ENCODE measurements at regions not wholly inside any gene's neighbourhood (a gene's known extent, or its start where the extent isn't known, plus 50 kb on each side); places are given as distances from the start of the nearest gene placed in this dataset.
"Not testable (repeated sequence)": the region's sequence is repeated elsewhere in the genome, so short reads cannot be mapped to it uniquely, and the experiment has no call there.

DNA sequence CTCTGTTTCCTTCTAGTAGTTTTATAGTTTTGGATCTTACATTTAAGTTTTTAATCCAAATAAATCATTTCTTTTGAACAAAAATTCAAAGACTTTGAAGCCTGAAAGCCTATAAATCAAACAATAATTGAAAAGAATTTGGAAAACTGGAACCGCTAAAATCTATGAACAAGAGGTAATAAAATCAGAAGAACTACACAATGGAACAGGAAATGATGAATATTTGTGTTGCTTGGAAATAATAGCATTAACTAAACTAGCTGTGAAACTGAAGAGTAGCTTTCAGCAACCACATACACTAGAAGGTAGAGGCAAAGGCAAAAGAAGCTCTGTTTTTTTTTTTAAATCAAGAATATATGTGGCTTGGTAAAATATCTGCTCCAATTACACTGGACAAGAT is 147.9 kb upstream of the ABI3BP start:
- DNase-seq (ENCODE audit: low read depth in 1 of 2, low spot score in 1 of 2): no peak

DNA sequence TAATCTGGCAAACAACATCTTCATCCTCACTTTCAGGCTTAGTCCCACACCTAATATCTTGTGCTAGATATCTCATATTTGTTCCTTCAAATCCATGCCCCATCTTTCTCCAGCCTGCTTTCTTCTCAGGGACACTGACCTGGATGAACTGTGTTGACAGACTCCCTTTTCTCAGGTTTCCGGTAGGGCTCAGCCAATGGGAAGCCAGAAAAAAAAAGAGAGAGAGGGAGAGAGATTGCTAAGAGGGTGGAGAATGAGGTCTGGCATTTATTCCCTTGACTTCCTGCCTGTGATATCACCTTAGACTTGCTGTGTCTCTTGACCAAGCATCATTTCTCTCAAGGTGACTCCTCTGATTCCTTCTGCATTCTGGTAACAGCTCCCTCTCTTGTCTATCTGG is 145.6 kb upstream of the ABI3BP start:
- DNase-seq (ENCODE audit: low read depth in 1 of 2, low spot score in 1 of 2): no peak

GRCh38 chr3:101134331-101134730 is 141.1 kb upstream of the ABI3BP start:
- no peak for DNase-seq (ENCODE audit: low read depth in 1 of 2, low spot score in 1 of 2)

GRCh38 chr3:101133652-101134051 is 140.4 kb upstream of the ABI3BP start:
- DNase-seq (ENCODE audit: low read depth in 1 of 2, low spot score in 1 of 2): no peak

- not testable (repeated sequence) for DNase-seq (ENCODE audit: low read depth in 1 of 2, low spot score in 1 of 2)
These were observed 140.0 kb upstream of the ABI3BP start for GRCh38 chr3:101133197-101133596.

DNA sequence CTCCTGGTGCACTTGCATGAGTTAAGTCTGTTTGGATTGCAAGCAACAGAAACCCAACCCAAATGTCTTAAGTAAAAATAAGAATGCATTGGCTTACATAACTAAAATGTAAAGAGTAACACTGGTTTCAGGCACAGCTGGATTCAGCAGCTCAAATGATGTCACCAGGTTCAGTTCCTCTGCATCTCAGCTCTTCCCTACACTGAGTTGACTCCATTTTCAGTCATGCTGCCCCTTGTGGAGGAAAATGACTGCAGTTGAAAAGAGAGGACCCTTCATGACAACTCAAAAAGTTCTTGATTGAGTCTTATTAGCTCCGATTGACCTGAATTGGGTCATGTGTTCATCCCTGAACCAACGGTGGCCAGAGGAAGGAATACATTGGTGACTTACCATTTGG is 138.5 kb upstream of the ABI3BP start:
- DNase-seq (ENCODE audit: low read depth in 1 of 2, low spot score in 1 of 2): no peak

- no peak for DNase-seq (ENCODE audit: low read depth in 1 of 2, low spot score in 1 of 2)
These were observed 135.6 kb upstream of the ABI3BP start for GRCh38 chr3:101128786-101129185.

- DNase-seq (ENCODE audit: low read depth in 1 of 2, low spot score in 1 of 2): no peak
These were observed 134.8 kb upstream of the ABI3BP start for GRCh38 chr3:101128001-101128400.

GRCh38 chr3:101124125-101124524 is 130.9 kb upstream of the ABI3BP start:
- DNase-seq (ENCODE audit: low read depth in 1 of 2, low spot score in 1 of 2): no peak

GRCh38 chr3:101123081-101123480 is 129.9 kb upstream of the ABI3BP start:
- DNase-seq (ENCODE audit: low read depth in 1 of 2, low spot score in 1 of 2): no peak

- no peak for DNase-seq (ENCODE audit: low read depth in 1 of 2, low spot score in 1 of 2)
These were observed 129.5 kb upstream of the ABI3BP start for GRCh38 chr3:101122681-101123080.

- DNase-seq (ENCODE audit: low read depth in 1 of 2, low spot score in 1 of 2): no peak
These were observed 126.8 kb upstream of the ABI3BP start for GRCh38 chr3:101120039-101120438.

DNA sequence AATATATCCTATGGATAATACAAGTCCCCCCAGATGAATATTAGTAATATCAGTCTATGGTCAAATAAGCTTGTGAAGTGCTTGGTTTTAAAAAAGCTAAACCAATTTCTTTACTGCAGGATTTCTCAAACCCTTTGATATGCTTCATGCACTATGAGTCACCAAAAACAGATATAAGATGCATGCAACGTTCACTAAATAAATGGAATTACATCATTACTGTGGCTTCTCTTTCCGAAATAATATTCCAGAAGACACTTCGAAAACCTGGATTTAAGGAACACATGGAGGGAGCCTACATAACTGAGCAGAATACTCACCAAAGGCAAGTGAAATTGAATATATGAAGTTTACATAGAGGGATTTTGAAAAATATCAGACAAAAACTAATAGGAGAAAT is 126.3 kb upstream of the ABI3BP start:
- DNase-seq (ENCODE audit: low read depth in 1 of 2, low spot score in 1 of 2): no peak

DNA sequence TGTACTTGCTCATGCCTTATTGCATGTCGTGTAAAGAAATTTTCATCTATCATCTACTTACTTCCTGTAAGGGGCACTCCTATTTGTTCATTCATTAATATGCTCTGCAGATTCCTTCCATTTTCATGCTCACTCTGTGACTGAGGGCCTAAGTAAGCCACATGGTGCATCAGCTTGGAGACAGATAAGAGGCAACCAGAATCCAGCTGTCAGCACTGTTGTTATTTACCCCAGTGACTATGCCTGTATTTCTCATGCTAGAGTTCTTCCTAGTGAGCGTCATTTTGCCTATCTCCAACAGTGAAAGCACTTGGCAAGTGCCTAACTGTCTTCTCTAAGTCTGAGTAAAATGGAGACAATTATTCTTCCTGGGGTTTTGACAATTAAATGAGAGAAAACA is 124.8 kb upstream of the ABI3BP start:
- DNase-seq (ENCODE audit: low read depth in 1 of 2, low spot score in 1 of 2): no peak

DNA sequence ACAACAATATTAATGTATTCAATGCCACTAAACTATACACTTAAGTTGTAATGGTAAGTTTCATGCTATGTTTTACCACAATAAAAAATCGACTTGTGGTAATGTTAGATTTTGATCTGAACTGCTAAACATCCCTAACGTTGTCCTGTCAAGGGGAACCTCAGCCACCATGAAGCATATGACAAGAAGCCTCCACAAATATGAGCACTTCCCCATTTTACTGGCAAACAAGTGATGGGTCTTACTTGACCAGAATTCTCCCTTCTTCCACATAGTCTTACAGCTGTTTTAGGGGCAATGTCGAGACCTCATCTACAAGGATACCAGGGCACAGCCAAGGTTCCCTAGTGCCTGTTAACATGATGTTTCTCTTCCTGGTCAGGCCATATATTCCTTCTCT is 124.2 kb upstream of the ABI3BP start:
- no peak for DNase-seq (ENCODE audit: low read depth in 1 of 2, low spot score in 1 of 2)

- DNase-seq (ENCODE audit: low read depth in 1 of 2, low spot score in 1 of 2): not testable (repeated sequence)
These were observed 117.1 kb upstream of the ABI3BP start for GRCh38 chr3:101110295-101110694.

DNA sequence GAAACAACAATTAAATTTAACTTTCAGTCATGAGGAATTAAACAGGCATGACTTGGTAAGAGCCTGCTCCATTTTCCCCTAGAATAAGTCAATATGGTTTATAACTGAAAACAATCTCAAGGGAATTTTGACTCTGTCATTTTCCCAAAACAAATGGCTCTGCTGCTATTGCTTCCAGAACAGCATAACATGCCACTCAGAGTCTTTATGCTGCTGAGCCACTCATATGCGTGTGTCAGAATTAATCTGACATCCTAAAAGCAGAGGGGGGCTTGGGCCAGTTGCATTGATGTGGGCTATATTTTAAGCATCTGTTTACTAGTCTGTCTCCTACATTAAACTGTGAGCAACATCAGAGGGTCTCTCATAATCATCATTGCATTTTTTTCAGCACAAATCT is 111.1 kb upstream of the ABI3BP start:
- no peak for DNase-seq (ENCODE audit: low read depth in 1 of 2, low spot score in 1 of 2)

DNA sequence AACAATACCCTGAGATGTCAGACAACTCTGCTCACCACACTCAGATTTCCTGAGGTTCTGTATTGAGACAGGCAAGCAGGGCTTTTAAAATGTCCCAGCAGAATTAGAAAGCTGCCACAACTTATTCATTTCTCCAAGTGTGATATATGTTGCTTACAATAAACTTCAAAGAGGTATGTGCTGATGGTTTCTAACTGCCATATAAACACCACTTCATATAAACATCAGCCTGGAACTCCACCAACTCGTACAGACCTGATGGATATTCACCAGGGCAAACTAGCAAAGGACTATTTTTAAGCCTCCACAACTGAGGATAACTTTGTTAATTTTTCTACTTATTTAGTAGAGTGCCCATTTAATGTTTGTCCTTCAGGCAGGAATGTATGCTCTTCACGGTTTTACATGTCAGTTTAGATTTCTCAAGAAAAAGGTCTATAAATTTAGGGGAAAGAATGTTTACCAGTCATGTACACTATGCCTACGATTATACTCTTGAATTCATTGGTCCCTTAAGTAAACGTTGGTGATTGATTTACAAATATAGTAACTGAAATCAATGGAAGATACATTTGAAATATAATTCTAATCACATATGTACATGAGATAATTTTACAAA is 109.6 kb upstream of the ABI3BP start:
- DNase-seq (ENCODE audit: low read depth in 1 of 2, low spot score in 1 of 2): no peak

GRCh38 chr3:101100361-101101009 is 107.3 kb upstream of the ABI3BP start:
- DNase-seq (ENCODE audit: low read depth in 1 of 2, low spot score in 1 of 2): no peak

GRCh38 chr3:101099791-101100190 is 106.6 kb upstream of the ABI3BP start:
- DNase-seq (ENCODE audit: low read depth in 1 of 2, low spot score in 1 of 2): no peak

- no peak for DNase-seq (ENCODE audit: low read depth in 1 of 2, low spot score in 1 of 2)
These were observed 103.2 kb upstream of the ABI3BP start for GRCh38 chr3:101096444-101096843.

DNA sequence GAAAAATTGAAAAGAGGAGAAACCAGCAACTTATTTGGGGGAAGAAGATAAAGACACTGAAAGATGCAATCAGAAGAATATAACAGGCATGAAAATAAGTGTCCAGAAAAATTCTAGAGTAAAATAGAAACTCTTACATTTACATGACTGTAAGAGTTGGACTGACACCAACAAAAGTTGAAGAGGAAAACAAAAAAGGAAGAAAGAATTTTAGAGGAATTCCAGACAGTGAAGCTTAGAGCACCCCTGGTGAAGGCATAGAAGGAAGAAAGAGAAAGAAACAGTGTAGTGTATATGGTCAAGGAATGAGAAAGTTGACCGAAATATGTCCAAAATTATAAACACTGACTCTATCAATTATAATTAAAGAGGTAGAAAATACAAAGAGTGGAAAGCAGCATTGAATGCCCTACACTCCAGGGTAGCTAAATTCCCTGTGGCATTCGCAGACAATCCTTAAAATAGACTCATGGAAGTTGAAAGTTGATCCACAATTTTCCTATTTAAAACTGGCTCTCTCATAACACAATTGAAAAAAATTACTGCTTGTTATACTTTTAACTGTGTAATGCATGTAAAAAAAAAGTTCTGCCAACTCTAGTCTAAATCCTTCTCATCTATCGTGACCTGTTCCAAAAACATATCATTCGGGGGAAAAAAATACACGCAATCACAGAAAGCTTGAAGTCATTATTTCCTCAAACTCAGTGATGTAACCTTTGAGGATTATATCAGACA is 102.6 kb upstream of the ABI3BP start:
- no peak for DNase-seq (ENCODE audit: low read depth in 1 of 2, low spot score in 1 of 2)

DNA sequence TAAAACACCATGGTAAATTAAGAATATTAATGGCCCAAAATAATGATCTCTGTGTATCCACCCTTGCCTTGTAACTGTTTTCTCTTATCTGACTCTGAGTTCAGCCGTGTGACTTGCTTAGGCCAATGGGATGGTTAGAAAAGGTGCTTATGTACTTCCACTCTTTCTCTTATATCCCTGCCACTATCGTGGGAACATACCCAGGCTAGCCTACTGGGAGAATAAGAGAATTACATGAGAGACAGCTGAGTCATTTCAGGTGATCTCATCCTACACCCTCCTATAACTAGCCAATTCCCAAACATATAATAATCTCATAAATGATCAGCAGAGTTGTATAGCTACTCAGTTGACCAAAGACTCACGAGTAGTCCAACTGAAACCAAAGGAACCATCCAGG is 98.3 kb upstream of the ABI3BP start:
- no peak for DNase-seq (ENCODE audit: low read depth in 1 of 2, low spot score in 1 of 2)
